DOHH2 (cell line): ENCODE measurements at regions not wholly inside any gene's neighbourhood (a gene's known extent, or its start where the extent isn't known, plus 50 kb on each side); places are given as distances from the start of the nearest gene placed in this dataset.

Source experiments
- H3F3A ChIP-seq: fragments of 200-600 bp; sonication (generic), shearing (Covaris generic); 2 replicates; pipeline ENCODE4 v1.6.0; 2016; ENCODE audit warnings: antibody characterized with exemption, mild to moderate bottlenecking; ENCODE audit not compliant: control insufficient read depth, insufficient read depth
- H3K27ac ChIP-seq: fragments of 200-600 bp; sonication (generic); 2 replicates; pipeline ENCODE4 v1.5.1; 2014; ENCODE audit warnings: low read depth, mild to moderate bottlenecking, low read length, moderate library complexity
- H3K27me3 ChIP-seq: fragments of 200-600 bp; sonication (generic); 2 replicates; pipeline ENCODE4 v1.6.1; 2014; ENCODE audit warnings: mild to moderate bottlenecking, low read length, mixed read lengths; ENCODE audit not compliant: control insufficient read depth
- H3K36me3 ChIP-seq: fragments of 200-600 bp; sonication (generic); 2 replicates; pipeline ENCODE4 v1.6.1; 2014; ENCODE audit warnings: mild to moderate bottlenecking, low read length, moderate library complexity, mixed read lengths; ENCODE audit not compliant: control insufficient read depth
- H3K4me1 ChIP-seq: fragments of 200-600 bp; sonication (generic); 2 replicates; pipeline ENCODE4 v1.6.1; 2014; ENCODE audit warnings: mild to moderate bottlenecking, low read length, mixed read lengths; ENCODE audit not compliant: control insufficient read depth
- H3K4me2 ChIP-seq: fragments of 200-600 bp; sonication (generic); 2 replicates; pipeline ENCODE4 v1.6.0; 2014; ENCODE audit warnings: mild to moderate bottlenecking, low read length, moderate library complexity
- H3K4me3 ChIP-seq: fragments of 200-600 bp; sonication (generic); 2 replicates; pipeline ENCODE4 v1.5.1; 2014; ENCODE audit warnings: mild to moderate bottlenecking, low read length, mixed read lengths
- H3K79me2 ChIP-seq: fragments of 200-600 bp; sonication (generic); 2 replicates; pipeline ENCODE4 v1.6.1; 2014; ENCODE audit warnings: mild to moderate bottlenecking, low read length, mixed read lengths; ENCODE audit not compliant: control insufficient read depth
- H3K9me2 ChIP-seq: fragments of 200-600 bp; sonication (generic); replicated peaks from 2 replicates; pipeline ENCODE4 v1.6.1; 2014; ENCODE audit warnings: mild to moderate bottlenecking, low read length, mixed read lengths; ENCODE audit not compliant: control insufficient read depth
- H3K9me3 ChIP-seq: fragments of 200-600 bp; sonication (generic); 2 replicates; pipeline ENCODE4 v1.6.1; 2014; ENCODE audit warnings: antibody characterized with exemption, low read length, mixed read lengths; ENCODE audit not compliant: control insufficient read depth, insufficient read depth
- H4K20me1 ChIP-seq: fragments of 200-600 bp; sonication (generic); 2 replicates; pipeline ENCODE4 v1.6.0; 2014; ENCODE audit warnings: low read depth, mild to moderate bottlenecking, antibody characterized with exemption, low read length, moderate library complexity; ENCODE audit not compliant: control insufficient read depth, insufficient read depth
- EZH2phosphoT487 ChIP-seq: fragments of 200-600 bp; sonication (generic); IDR thresholded peaks from 2 replicates; pipeline ENCODE4 v1.6.1; 2017; ENCODE audit warnings: borderline replicate concordance, mild to moderate bottlenecking, antibody characterized with exemption, low read length, moderate library complexity, mixed read lengths
- TF ChIP-seq, protein P1 (sequence below): fragments of 200-600 bp; sonication (generic); IDR thresholded peaks from one replicate; pipeline ENCODE4 v1.5.1; 2014; ENCODE audit warnings: antibody characterized with exemption, mild to moderate bottlenecking, low read depth, low read length; ENCODE audit not compliant: poor library complexity, severe bottlenecking

DNA sequence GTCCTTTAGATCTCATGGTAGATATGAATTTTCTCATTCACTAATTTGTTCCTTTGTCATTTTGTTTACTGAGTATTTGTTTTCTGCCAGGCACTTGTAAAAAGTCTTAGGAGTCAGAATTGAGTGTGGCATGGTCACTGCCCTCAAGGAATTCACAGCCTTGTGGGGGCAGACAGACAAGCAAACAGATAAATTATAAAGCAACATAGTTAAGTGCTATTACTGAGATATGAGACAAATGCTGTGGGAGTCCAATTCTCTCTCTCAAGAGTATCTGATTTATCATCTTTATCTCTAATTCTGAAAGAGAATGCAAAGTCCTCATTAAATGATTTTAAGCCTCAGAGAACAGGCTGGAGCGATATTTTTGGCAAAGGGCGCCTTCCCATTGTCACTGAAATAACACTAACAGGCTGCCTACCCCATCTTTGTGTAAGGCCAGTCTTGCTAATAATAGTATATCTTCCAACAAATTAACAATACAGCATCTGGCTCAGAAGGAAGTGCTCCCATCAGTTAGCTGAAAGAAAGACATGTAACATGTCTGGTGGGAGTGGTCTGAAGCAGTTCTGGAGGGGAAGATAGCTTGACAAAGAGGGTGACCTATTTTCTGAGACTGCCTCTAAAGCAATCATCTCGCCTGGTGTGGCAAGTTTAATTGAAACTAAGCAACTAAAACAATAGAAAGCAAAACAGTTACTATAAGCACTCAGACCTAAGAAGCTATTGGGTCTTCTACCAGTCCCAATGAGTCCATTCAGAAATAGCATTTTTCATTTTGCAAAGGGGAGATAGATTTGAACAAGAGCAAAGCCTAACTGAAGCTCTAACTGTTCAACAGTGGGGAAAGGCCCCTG, 61.5 kb upstream of the AMOT start:
- TF ChIP-seq, protein P1, sequence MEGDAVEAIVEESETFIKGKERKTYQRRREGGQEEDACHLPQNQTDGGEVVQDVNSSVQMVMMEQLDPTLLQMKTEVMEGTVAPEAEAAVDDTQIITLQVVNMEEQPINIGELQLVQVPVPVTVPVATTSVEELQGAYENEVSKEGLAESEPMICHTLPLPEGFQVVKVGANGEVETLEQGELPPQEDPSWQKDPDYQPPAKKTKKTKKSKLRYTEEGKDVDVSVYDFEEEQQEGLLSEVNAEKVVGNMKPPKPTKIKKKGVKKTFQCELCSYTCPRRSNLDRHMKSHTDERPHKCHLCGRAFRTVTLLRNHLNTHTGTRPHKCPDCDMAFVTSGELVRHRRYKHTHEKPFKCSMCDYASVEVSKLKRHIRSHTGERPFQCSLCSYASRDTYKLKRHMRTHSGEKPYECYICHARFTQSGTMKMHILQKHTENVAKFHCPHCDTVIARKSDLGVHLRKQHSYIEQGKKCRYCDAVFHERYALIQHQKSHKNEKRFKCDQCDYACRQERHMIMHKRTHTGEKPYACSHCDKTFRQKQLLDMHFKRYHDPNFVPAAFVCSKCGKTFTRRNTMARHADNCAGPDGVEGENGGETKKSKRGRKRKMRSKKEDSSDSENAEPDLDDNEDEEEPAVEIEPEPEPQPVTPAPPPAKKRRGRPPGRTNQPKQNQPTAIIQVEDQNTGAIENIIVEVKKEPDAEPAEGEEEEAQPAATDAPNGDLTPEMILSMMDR, result no peak
- no peak for TF ChIP-seq EZH2phosphoT487

DNA sequence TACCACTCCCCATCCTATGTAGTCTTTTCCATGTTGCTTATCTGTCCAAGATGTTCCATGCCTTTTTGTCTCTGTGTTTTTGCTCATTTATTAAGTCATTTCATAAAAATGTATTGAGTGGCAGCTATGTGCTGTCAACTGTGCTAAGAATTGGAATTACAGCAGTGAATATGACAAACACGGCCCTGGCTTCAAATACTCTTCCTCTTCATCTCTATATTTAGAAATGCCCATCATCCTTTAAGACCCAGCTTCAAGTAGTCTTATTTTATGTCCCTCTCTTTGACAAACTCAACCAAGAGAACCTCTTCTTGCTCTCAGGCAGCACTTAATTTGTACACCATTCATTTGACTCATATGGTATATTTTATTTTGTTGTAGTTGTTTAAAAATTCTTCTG, 55.4 kb upstream of the AMOT start:
- no peaks in the 10 kb centered on the region for H3K9me3 ChIP-seq
- H4K20me1 ChIP-seq, result no peaks in the 10 kb centered on the region
- no peaks in the 10 kb centered on the region for H3K79me2 ChIP-seq
- no peak overlapping the region for H3K4me3 ChIP-seq
- H3K27me3 ChIP-seq, result no peaks in the 10 kb centered on the region
- no peaks in the 10 kb centered on the region for H3K4me1 ChIP-seq
- no peaks in the 10 kb centered on the region for H3K36me3 ChIP-seq
- no peaks in the 10 kb centered on the region for H3K9me2 ChIP-seq
- TF ChIP-seq, protein P1, result no peak
- TF ChIP-seq EZH2phosphoT487, result no peak
- no peak overlapping the region for H3K4me2 ChIP-seq
- no peaks in the 10 kb centered on the region for H3F3A ChIP-seq
- no peak overlapping the region for H3K27ac ChIP-seq

More for the DNA sequence above, 61.5 kb upstream of the AMOT start:
- H3F3A ChIP-seq, result no peaks in the 10 kb centered on the region
- H3K4me3 ChIP-seq, result no peak overlapping the region
- H3K4me2 ChIP-seq, result no peak overlapping the region
- H3K27ac ChIP-seq, result no peak overlapping the region
- H3K36me3 ChIP-seq, result no peaks in the 10 kb centered on the region
- no peaks in the 10 kb centered on the region for H3K27me3 ChIP-seq
- H3K4me1 ChIP-seq, result no peaks in the 10 kb centered on the region
- H3K79me2 ChIP-seq, result no peaks in the 10 kb centered on the region
- H4K20me1 ChIP-seq, result no peaks in the 10 kb centered on the region
- no peaks in the 10 kb centered on the region for H3K9me2 ChIP-seq
- no peaks in the 10 kb centered on the region for H3K9me3 ChIP-seq
